H1 (cell line): ENCODE measurements at regions not wholly inside any gene's neighbourhood (a gene's known extent, or its start where the extent isn't known, plus 50 kb on each side); places are given as distances from the start of the nearest gene placed in this dataset.

ENCODE experiments used
- CTBP2 ChIP-seq: IDR thresholded peaks from 2 replicates; pipeline ENCODE4 v1.7.0; 2011; ENCODE audit warnings: borderline replicate concordance, mild to moderate bottlenecking, moderate library complexity, mixed read lengths, low read length; ENCODE audit not compliant: insufficient read depth, insufficient read length
- GTF2F1 ChIP-seq: IDR thresholded peaks from 2 replicates; pipeline ENCODE4 v1.6.1; 2012; ENCODE audit warnings: low read depth, low read length, improper control_type of control experiment, borderline replicate concordance
- SAP30 ChIP-seq: fragments of 300-600 bp; sonication (generic); IDR thresholded peaks from 2 replicates; pipeline ENCODE4 v1.7.1; 2012; ENCODE audit warnings: low read length, moderate library complexity, mild to moderate bottlenecking, inconsistent platforms; ENCODE audit not compliant: insufficient read depth, insufficient replicate concordance

GRCh38 chr4:55272102-55272501 is 73.9 kb upstream of the SRD5A3 start (continued):
- TF ChIP-seq GTF2F1 (no peak), CTBP2 (no peak), SAP30 (no peak)
